Thymus (tissue), 11 donors: ENCODE measurements at regions not wholly inside any gene's neighbourhood (a gene's known extent, or its start where the extent isn't known, plus 50 kb on each side); places are given as distances from the start of the nearest gene placed in this dataset.

ENCODE experiments used
- DNase-seq, 9 donors: peaks; one replicate each; pipeline ENCODE4 v3.0.0-alpha.2; 2013; ENCODE audit warnings: low spot score in 9 of 9, low read depth in 6 of 9, missing footprints in 1 of 9
- H3K27ac ChIP-seq, 2 donors: one replicate each; pipeline ENCODE4 v1.5.1; 2013; ENCODE audit warnings: control low read depth in 1 of 2, low read depth in 1 of 2, low read length in 1 of 2, mild to moderate bottlenecking in 1 of 2, moderate library complexity in 1 of 2
- H3K27me3 ChIP-seq, 2 donors: one replicate each; pipeline ENCODE4 v1.5.1; 2013; ENCODE audit warnings: low read length in 1 of 2; ENCODE audit not compliant: control insufficient read depth in 2 of 2, insufficient read depth in 1 of 2
- H3K36me3 ChIP-seq, 2 donors: one replicate each; pipeline ENCODE4 v1.5.1; 2013; ENCODE audit warnings: low read length in 1 of 2, mild to moderate bottlenecking in 1 of 2, moderate library complexity in 1 of 2; ENCODE audit not compliant: control insufficient read depth in 2 of 2, insufficient read depth in 2 of 2
- H3K4me1 ChIP-seq, 2 donors: one replicate each; pipeline ENCODE4 v1.5.1; 2013; ENCODE audit warnings: low read length in 2 of 2; ENCODE audit not compliant: control insufficient read depth in 2 of 2, insufficient read depth in 2 of 2
- H3K4me3 ChIP-seq, 2 donors: one replicate each; pipeline ENCODE4 v1.5.1; 2013; ENCODE audit warnings: low read length in 2 of 2, control low read depth in 1 of 2, mild to moderate bottlenecking in 1 of 2
- H3K9me3 ChIP-seq, 2 donors: one replicate each; pipeline ENCODE4 v1.5.1; 2013; ENCODE audit warnings: low read length in 1 of 2, mild to moderate bottlenecking in 1 of 2; ENCODE audit not compliant: control insufficient read depth in 2 of 2, insufficient read depth in 1 of 2
- WGBS: extraction: QIAGEN DNeasy Blood & Tissue Kit; methylation state at CpG from one replicate; pipeline ENCODE4 v1.1.7; 2013; 5-methylcytosine and 5-hydroxymethylcytosine counted together
- donor health status: healthy.

GRCh38 chr20:43304598-43304997 lies 114.9 kb upstream of the PTPRT start:
- 94% methylated on average over 1 of the region's 1 CpG for WGBS
- no peak for DNase-seq
- Histone ChIP-seq H3K4me1 (no peaks in the 10 kb centered on the region), H3K9me3 (no peaks in the 10 kb centered on the region), H3K36me3 (no peaks in the 10 kb centered on the region), H3K27me3 (no peaks in the 10 kb centered on the region), H3K4me3 (no peak overlapping the region), H3K27ac (no peak overlapping the region)

DNA sequence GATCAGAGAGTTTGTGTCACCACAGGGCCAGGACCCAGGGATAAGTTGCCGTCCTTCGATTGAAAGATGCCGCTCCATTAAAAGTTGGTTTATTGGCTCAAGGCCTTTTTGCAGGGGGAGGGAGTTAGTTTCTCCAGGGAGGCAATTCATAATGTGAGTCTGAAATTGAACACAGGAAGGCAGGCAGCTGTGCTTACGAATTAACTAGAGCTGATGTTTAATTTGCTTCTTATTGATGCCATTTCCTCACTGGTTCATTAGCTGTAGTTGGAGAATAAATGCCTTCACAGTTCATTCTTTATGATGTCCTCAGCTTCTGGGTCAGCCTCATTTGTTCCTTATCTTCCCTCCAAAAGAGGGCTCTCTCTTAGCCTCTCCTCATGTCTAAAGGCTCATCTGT lies 113.2 kb upstream of the PTPRT start:
- no peaks in the 10 kb centered on the region for H3K9me3 ChIP-seq
- H3K27me3 ChIP-seq, result no peaks in the 10 kb centered on the region
- H3K36me3 ChIP-seq, result no peaks in the 10 kb centered on the region
- no peak overlapping the region for H3K27ac ChIP-seq
- H3K4me3 ChIP-seq, result no peak overlapping the region
- DNase-seq, result no peak
- 94% methylated on average over 4 of the region's 4 CpGs for WGBS
- no peaks in the 10 kb centered on the region for H3K4me1 ChIP-seq

- DNase-seq, result no peak
- no peaks in the 10 kb centered on the region for H3K27me3 ChIP-seq
- H3K4me3 ChIP-seq, result no peak overlapping the region
- H3K36me3 ChIP-seq, result no peaks in the 10 kb centered on the region
- no peak overlapping the region for H3K27ac ChIP-seq
- H3K4me1 ChIP-seq, result no peaks in the 10 kb centered on the region
- WGBS, result 81% methylated on average over 2 of the region's 2 CpGs
- no peaks in the 10 kb centered on the region for H3K9me3 ChIP-seq
Observed at GRCh38 chr20:43300901-43301300, 111.2 kb upstream of the PTPRT start.

DNA sequence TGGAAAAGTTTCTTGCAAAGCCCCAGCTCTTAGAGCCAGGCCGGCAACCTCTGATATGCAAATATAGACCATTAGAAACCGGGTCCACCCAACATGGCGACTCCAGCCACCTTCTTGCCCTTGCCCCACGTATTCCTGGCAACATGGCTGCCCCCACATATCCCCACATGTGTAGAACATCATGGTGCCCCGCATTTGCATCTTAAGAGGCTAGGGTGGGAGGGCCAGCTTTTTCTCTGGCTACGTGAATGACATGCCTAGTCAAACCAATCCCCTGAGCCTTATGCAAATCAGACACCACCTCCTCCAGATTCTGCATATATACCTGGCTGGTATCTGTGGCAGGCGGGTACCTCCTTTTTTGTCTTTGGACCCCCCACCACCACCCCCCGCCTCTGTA lies 106.1 kb upstream of the PTPRT start:
- H3K4me1 ChIP-seq, result no peaks in the 10 kb centered on the region
- H3K27ac ChIP-seq, result no peak overlapping the region
- H3K4me3 ChIP-seq, result no peak overlapping the region
- H3K9me3 ChIP-seq, result no peaks in the 10 kb centered on the region
- H3K27me3 ChIP-seq, result no peaks in the 10 kb centered on the region
- no peak for DNase-seq
- H3K36me3 ChIP-seq, result no peaks in the 10 kb centered on the region
- 92% methylated on average over 8 of the region's 8 CpGs for WGBS

- DNase-seq, result no peak
- Histone ChIP-seq H3K27ac (no peak overlapping the region), H3K27me3 (no peaks in the 10 kb centered on the region), H3K4me1 (no peaks in the 10 kb centered on the region), H3K4me3 (no peak overlapping the region), H3K9me3 (no peaks in the 10 kb centered on the region), H3K36me3 (no peaks in the 10 kb centered on the region)
- WGBS, result 95% methylated on average over 9 of the region's 9 CpGs
Observed at GRCh38 chr20:43295263-43295662, 105.6 kb upstream of the PTPRT start.

GRCh38 chr20:43294031-43294430 lies 104.3 kb upstream of the PTPRT start:
- WGBS, result 95% methylated on average over 4 of the region's 4 CpGs
- Histone ChIP-seq H3K27ac (no peak overlapping the region), H3K9me3 (no peaks in the 10 kb centered on the region), H3K4me3 (no peak overlapping the region), H3K36me3 (no peaks in the 10 kb centered on the region), H3K4me1 (no peaks in the 10 kb centered on the region), H3K27me3 (no peaks in the 10 kb centered on the region)
- DNase-seq, result no peak

DNA sequence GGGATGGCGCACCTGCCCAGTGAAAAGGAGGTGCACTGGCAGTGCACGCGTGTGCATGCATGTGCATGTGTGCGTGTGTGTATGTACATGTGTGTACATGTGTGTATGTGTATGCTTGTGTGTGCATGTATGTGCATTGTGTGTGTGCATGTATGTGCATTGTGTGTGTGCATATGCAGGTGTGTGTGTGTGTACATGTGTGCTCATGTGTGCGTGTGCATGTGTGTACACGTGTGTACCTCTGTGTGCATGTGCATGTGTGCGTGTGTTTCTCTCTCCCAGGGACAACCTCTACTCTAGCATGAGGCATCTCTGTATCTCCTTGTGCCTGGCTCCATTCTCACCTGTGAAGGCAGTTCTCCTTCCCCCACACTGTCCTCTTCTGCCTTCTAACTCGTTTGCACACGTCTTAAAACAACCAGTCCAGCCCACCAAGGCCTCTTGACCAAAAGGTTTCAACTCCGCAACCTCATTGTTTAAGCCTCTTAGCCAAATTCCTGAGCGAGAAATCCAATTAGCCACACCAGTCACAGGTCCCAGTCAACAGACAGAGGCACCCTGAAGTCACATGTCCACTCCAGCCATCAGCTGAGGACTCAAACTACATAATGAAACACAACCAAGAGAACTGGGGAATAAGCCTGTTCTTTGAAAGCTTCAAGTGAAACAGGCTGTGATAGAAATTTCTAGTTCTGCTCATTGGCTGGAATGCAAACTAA lies 103.5 kb upstream of the PTPRT start:
- DNase-seq, result no peak
- 94% methylated on average over 11 of the region's 11 CpGs for WGBS
- no peaks in the 10 kb centered on the region for H3K36me3 ChIP-seq
- H3K9me3 ChIP-seq, result no peaks in the 10 kb centered on the region
- H3K27ac ChIP-seq, result no peak overlapping the region
- H3K27me3 ChIP-seq, result no peaks in the 10 kb centered on the region
- H3K4me1 ChIP-seq, result no peaks in the 10 kb centered on the region
- H3K4me3 ChIP-seq, result no peak overlapping the region

DNA sequence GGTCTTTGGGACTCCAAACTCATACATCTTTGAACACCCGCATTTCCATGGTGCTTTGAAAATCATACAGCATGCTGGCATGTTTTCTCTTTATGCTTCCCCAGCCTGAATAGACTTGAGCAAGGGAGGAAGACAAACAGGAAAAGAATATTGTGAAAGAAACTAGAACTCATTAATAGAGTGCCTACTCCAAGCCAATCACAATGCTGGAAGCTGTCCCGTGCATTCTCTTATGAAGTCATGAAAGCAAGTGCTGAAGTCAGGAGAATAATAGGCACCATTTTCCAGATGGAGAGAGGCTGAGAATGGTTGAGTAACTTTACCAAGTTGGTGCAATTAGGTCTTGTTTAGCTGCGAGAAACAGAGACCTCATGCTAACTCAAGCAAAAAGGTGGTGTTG lies 102.5 kb upstream of the PTPRT start:
- no peaks in the 10 kb centered on the region for H3K4me1 ChIP-seq
- H3K9me3 ChIP-seq, result no peaks in the 10 kb centered on the region
- no peak overlapping the region for H3K4me3 ChIP-seq
- no peak overlapping the region for H3K27ac ChIP-seq
- H3K36me3 ChIP-seq, result no peaks in the 10 kb centered on the region
- 87% methylated on average over 3 of the region's 3 CpGs for WGBS
- no peaks in the 10 kb centered on the region for H3K27me3 ChIP-seq
- DNase-seq, result no peak

DNA sequence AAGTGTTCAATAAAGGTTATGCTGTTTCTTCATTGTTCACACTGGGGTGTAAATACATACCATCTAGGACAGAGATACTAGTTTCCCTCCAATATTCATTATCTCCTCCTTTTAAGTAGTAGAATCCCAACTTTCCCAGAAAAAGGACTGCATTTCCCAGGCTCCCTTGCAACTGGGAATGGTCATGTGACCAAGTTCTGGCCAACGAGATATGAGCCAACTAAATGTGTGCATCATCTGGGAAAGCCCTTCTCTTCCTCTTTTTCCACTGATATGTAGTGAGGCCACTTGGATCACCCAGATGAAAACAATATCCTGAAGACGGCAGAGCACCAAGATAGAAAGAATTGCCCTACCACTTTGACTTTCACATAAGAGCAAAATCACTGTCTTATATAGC lies 97.9 kb upstream of the PTPRT start:
- Histone ChIP-seq H3K27me3 (no peaks in the 10 kb centered on the region), H3K4me3 (no peak overlapping the region), H3K9me3 (no peaks in the 10 kb centered on the region), H3K27ac (no peak overlapping the region), H3K36me3 (no peaks in the 10 kb centered on the region), H3K4me1 (no peaks in the 10 kb centered on the region)
- 81% methylated on average over 2 of the region's 2 CpGs for WGBS
- no peak for DNase-seq

DNA sequence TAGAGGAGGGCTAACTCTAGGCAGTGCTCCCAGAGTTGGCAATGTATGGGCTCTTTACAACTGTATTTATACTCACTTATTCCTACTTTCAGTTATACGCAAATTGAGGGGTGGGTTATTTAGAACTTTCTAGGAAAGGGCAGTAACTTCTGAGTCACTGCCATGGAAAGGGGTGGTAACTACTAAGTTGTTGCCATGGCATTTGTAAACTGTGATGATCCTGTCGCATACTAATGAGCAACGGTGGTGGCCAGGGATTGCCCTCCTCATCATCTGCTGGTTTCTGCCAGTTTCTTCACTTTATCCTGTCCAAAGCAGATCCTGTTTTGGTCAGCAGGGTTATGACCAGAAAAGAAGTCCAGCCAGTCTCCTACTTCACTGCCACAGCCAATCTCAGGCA lies 95.5 kb upstream of the PTPRT start:
- Histone ChIP-seq H3K9me3 (no peaks in the 10 kb centered on the region), H3K27ac (no peak overlapping the region), H3K4me1 (no peaks in the 10 kb centered on the region), H3K27me3 (no peaks in the 10 kb centered on the region), H3K4me3 (no peak overlapping the region), H3K36me3 (no peaks in the 10 kb centered on the region)
- DNase-seq, result no peak
- WGBS, result 60% methylated on average over 3 of the region's 3 CpGs
